B cell (primary cell): ENCODE measurements at regions not wholly inside any gene's neighbourhood (a gene's known extent, or its start where the extent isn't known, plus 50 kb on each side); places are given as distances from the start of the nearest gene placed in this dataset.

Experiments
- ATAC-seq: fragments of 200-7000 bp; cut with Tn5 transposase; one replicate; pipeline ENCODE4 v1.10.0; 2021; ENCODE audit warnings: low read depth, mild to moderate bottlenecking, moderate number of reproducible peaks, moderate library complexity
- CTCF ChIA-PET: fragments of 350-600 bp; sonication (Branson Sonifier 250); formaldehyde crosslinking; loops from one replicate; lab custom pipeline; 2021; ENCODE audit warnings: antibody characterized with exemption, inconsistent platforms; lab: Charles Lee
- POLR2A ChIA-PET: fragments of 350-600 bp; sonication (Branson Sonifier 250); formaldehyde crosslinking; loops from one replicate; lab custom pipeline; 2021; ENCODE audit warnings: antibody characterized with exemption; lab: Charles Lee
- DNase-seq: peaks from one replicate; pipeline ENCODE4 v3.0.0; 2013
- H2AFZ ChIP-seq: 2 replicates; pipeline ENCODE4 v1.6.1; 2012; ENCODE audit warnings: mild to moderate bottlenecking, low read depth, low read length; ENCODE audit not compliant: insufficient read depth, poor library complexity, severe bottlenecking
- H3K27ac ChIP-seq, 2 donors: 1 replicate in 1 of 2; 2 replicates in 1 of 2; pipeline ENCODE4 v1.5.1; 2012 to 2013; ENCODE audit warnings: low read length in 2 of 2, mild to moderate bottlenecking in 2 of 2, moderate library complexity in 1 of 2
- H3K27me3 ChIP-seq, 4 experiments: fragments of 200-600 bp in 1 of 4; sonication (generic) in 1 of 4; replicated peaks in 1 of 4; 1 replicate in 2 of 4; 2 replicates in 2 of 4; pipeline versions ENCODE4 v1.6.1 to v1.7.0; 2013 to 2016; ENCODE audit warnings: low read length in 3 of 4, mild to moderate bottlenecking in 2 of 4, mixed read lengths in 1 of 4, moderate library complexity in 1 of 4; ENCODE audit not compliant: insufficient read depth in 4 of 4, control insufficient read depth in 3 of 4; ENCODE audit errors: control extremely low read depth in 1 of 4
- H3K36me3 ChIP-seq, 2 experiments: replicated peaks in 1 of 2; 1 replicate in 1 of 2; 2 replicates in 1 of 2; pipeline versions ENCODE4 v1.6.1 to v1.7.1; 2013; ENCODE audit warnings: low read length in 1 of 2; ENCODE audit not compliant: insufficient read depth in 2 of 2, control insufficient read depth in 1 of 2; ENCODE audit errors: control extremely low read depth in 1 of 2, extremely low read depth in 1 of 2
- H3K4me1 ChIP-seq, 2 donors: fragments of 200-600 bp in 1 of 2; sonication (generic) in 1 of 2; 1 replicate in 1 of 2; 2 replicates in 1 of 2; pipeline versions ENCODE4 v1.5.1 to v1.6.1; 2013 to 2017; ENCODE audit warnings: low read length in 2 of 2; ENCODE audit not compliant: control insufficient read depth in 2 of 2, insufficient read depth in 2 of 2
- H3K4me2 ChIP-seq: replicated peaks from 2 replicates; pipeline ENCODE3; 2012; ENCODE audit warnings: mild to moderate bottlenecking, low read depth, low read length; ENCODE audit not compliant: poor library complexity, severe bottlenecking
- H3K4me3 ChIP-seq, 5 experiments: fragments of 200-600 bp in 1 of 5; sonication (generic) in 1 of 5; 1 replicate in 3 of 5; 2 replicates in 2 of 5; pipeline versions ENCODE4 v1.5.1 to v1.7.0; 2011 to 2016; ENCODE audit warnings: low read length in 4 of 5, mild to moderate bottlenecking in 4 of 5, low read depth in 2 of 5, control low read depth in 1 of 5, moderate library complexity in 1 of 5; ENCODE audit not compliant: insufficient read depth in 1 of 5; ENCODE audit errors: control extremely low read depth in 1 of 5, extremely low read depth in 1 of 5
- H3K79me2 ChIP-seq: fragments of 200-600 bp; sonication (generic); one replicate; pipeline ENCODE4 v1.6.0; 2016; ENCODE audit warnings: low read length; ENCODE audit not compliant: control insufficient read depth, insufficient read depth
- H3K9ac ChIP-seq: fragments of 200-600 bp; sonication (generic); 2 replicates; pipeline ENCODE4 v1.6.1; 2017; ENCODE audit warnings: mild to moderate bottlenecking, low read length, moderate library complexity
- H3K9me3 ChIP-seq, 3 donors: one replicate each; pipeline versions ENCODE4 v1.6.1 to v1.7.1; 2013; ENCODE audit warnings: low read length in 2 of 3; ENCODE audit not compliant: control insufficient read depth in 2 of 3, insufficient read depth in 1 of 3; ENCODE audit errors: control extremely low read depth in 1 of 3
- H4K20me1 ChIP-seq: 2 replicates; pipeline ENCODE4 v1.6.0; 2012; ENCODE audit warnings: mild to moderate bottlenecking, low read length; ENCODE audit not compliant: insufficient read depth, control insufficient read depth, poor library complexity, severe bottlenecking
- H3K27ac Mint-ChIP-seq: one replicate; pipeline ENCODE4 v1.8.0; 2021; ENCODE audit warnings: mixed read lengths
- H3K27me3 Mint-ChIP-seq: one replicate; pipeline ENCODE4 v1.8.0; 2021; ENCODE audit warnings: mixed read lengths
- H3K4me1 Mint-ChIP-seq: one replicate; pipeline ENCODE4 v1.8.0; 2021; ENCODE audit warnings: mixed read lengths
- H3K4me3 Mint-ChIP-seq: one replicate; pipeline ENCODE4 v1.8.0; 2021; ENCODE audit warnings: mixed read lengths
- H3K9me3 Mint-ChIP-seq: one replicate; pipeline ENCODE4 v1.8.0; 2022; ENCODE audit warnings: mixed read lengths; ENCODE audit not compliant: insufficient read depth
- EZH2 ChIP-seq: IDR thresholded peaks from 2 replicates; pipeline ENCODE4 v1.6.1; 2012; ENCODE audit warnings: borderline replicate concordance, low read depth, mild to moderate bottlenecking, moderate library complexity, low read length; ENCODE audit not compliant: insufficient read depth, poor library complexity, severe bottlenecking
- WGBS: methylation state at CpG from one replicate; pipeline ENCODE4 v1.1.5; 2013; ENCODE audit warnings: missing lambda C conversion rate; ENCODE audit not compliant: insufficient coverage; 5-methylcytosine and 5-hydroxymethylcytosine counted together
- intact Hi-C: fragments of 100-400 bp; cut with micrococcal nuclease; formaldehyde crosslinking; loops from one replicate; pipeline ENCODE4 v1.10.0; 2022
- TF ChIP-seq, protein P1 (sequence below): fragments of 200-600 bp; IDR thresholded peaks from one replicate; pipeline ENCODE4 v1.8.0; 2022; ENCODE audit warnings: antibody characterized with exemption, mild to moderate bottlenecking

DNA sequence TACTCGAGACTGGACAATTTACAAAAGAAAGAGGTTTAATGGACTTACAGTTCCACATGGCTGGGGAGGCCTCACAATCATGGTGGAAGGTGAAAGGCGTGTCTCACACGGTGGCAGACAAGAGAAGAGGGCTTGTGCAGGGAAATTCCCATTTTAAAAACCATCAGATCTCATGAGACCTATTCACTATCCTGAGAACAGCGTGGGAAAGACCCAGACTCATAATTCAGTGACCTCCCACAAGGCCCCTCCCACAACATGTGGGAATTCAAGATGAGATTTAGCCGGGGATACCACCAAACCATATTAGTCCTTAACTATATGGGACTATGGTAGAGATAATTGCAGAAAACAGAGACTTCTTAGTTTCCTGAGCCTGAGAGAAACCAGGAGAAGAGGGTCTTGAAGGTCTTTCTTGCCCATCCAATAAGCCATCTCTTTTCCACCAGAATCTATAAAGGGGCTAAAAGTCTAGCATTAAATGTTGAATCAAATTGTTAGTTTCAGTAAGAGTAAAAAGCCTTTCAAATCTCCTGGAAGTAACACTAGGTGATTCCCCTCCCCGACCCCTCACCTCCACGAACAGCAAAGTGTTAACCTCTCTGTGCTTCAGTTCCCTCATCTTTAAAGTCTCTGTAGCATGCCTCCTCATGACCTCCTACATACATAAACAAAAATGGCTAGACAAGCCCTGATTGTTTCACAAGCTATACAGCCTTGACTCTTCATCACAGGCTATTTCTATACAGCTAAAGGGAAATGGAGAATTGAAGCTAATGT lies 259.1 kb downstream of the TMEM167A start:
- H3K4me3 Mint-ChIP-seq, result no peak overlapping the region
- H3K9me3 Mint-ChIP-seq, result no peaks in the 10 kb centered on the region
- no peak overlapping the region for H3K4me2 ChIP-seq
- DNase-seq (no peak), ATAC-seq (no peak)
- peaks cover 14% of the 10 kb centered on the region in 2 donors for H3K4me1 ChIP-seq
- H3K27ac ChIP-seq, result no peak overlapping the region
- peak overlapping the region; percentile 6 for H2AFZ ChIP-seq
- H3K4me3 ChIP-seq, result no peak overlapping the region
- ChIA-PET POLR2A (no interaction called here), CTCF (no interaction called here)
- H3K4me1 Mint-ChIP-seq, result peaks cover 22% of the 10 kb centered on the region
- H3K27ac Mint-ChIP-seq, result no peak overlapping the region
- no peaks in the 10 kb centered on the region for H3K9me3 ChIP-seq
- TF ChIP-seq, protein P1, sequence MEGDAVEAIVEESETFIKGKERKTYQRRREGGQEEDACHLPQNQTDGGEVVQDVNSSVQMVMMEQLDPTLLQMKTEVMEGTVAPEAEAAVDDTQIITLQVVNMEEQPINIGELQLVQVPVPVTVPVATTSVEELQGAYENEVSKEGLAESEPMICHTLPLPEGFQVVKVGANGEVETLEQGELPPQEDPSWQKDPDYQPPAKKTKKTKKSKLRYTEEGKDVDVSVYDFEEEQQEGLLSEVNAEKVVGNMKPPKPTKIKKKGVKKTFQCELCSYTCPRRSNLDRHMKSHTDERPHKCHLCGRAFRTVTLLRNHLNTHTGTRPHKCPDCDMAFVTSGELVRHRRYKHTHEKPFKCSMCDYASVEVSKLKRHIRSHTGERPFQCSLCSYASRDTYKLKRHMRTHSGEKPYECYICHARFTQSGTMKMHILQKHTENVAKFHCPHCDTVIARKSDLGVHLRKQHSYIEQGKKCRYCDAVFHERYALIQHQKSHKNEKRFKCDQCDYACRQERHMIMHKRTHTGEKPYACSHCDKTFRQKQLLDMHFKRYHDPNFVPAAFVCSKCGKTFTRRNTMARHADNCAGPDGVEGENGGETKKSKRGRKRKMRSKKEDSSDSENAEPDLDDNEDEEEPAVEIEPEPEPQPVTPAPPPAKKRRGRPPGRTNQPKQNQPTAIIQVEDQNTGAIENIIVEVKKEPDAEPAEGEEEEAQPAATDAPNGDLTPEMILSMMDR, result no peak
- TF ChIP-seq EZH2, result no peak
- no peaks in the 10 kb centered on the region for H3K79me2 ChIP-seq
- WGBS, result 77% methylated on average over 4 of the region's 7 CpGs
- H4K20me1 ChIP-seq, result no peaks in the 10 kb centered on the region
- H3K27me3 Mint-ChIP-seq, result no peaks in the 10 kb centered on the region
- intact Hi-C loops, result no loop called here
- no peaks in the 10 kb centered on the region for H3K27me3 ChIP-seq
- H3K9ac ChIP-seq, result no peak overlapping the region
- H3K36me3 ChIP-seq, result no peaks in the 10 kb centered on the region

DNA sequence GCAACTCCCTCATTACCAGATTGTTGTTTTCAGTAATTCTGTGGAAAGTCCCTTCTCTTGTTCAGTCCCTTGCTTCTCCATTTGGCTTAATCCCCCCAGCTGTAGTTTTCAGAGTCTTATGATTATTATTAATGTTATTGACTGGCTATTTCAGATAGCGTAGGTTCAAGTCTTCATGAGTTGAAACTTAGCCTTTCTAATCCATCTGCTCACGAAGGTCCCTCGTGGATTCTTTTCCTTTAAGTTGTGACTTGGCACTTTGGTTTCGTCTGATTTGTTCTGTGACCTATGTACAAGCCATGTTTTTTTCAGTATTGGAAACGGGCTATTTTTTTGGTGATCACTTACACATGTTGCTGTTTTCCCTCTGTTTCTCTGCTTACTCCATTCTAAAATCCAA lies 260.3 kb downstream of the TMEM167A start:
- ATAC-seq (no peak), DNase-seq (no peak)
- Histone ChIP-seq H3K36me3 (no peaks in the 10 kb centered on the region), H3K27ac (no peak overlapping the region), H3K4me1 (peaks cover 14% of the 10 kb centered on the region in 2 donors), H3K79me2 (no peaks in the 10 kb centered on the region), H2AFZ (no peak overlapping the region), H3K4me3 (no peak overlapping the region), H3K9ac (no peak overlapping the region), H3K9me3 (no peaks in the 10 kb centered on the region), H3K4me2 (no peak overlapping the region), H3K27me3 (no peaks in the 10 kb centered on the region), H4K20me1 (no peaks in the 10 kb centered on the region)
- no peaks in the 10 kb centered on the region for H3K27me3 Mint-ChIP-seq
- no peak overlapping the region for H3K27ac Mint-ChIP-seq
- H3K9me3 Mint-ChIP-seq, result no peaks in the 10 kb centered on the region
- 100% methylated on average over 2 of the region's 5 CpGs for WGBS
- POLR2A ChIA-PET, result no interaction called here
- TF ChIP-seq, protein P1, result no peak
- no peak for TF ChIP-seq EZH2
- intact Hi-C loops, result no loop called here
- peaks cover 20% of the 10 kb centered on the region for H3K4me1 Mint-ChIP-seq
- CTCF ChIA-PET, result no interaction called here
- no peak overlapping the region for H3K4me3 Mint-ChIP-seq
